ENCODE measurements at regions not wholly inside any gene's neighbourhood (a gene's known extent, or its start where the extent isn't known, plus 50 kb on each side); places are given as distances from the start of the nearest gene placed in this dataset.

GRCh38 chr2:2662847-2663356, 331.8 kb upstream of the MYT1L start (continued):
- TF ChIP-seq ZBTB33 (IDR thresholded peaks at IDR 0.05), result no peak
- no peak for TF ChIP-seq RAD21 (IDR thresholded peaks at IDR 0.05)

- Histone ChIP-seq H3K36me3 (ENCODE audit: control insufficient read depth in 4 of 4, insufficient read depth in 3 of 4, low read depth in 1 of 4, low read length in 3 of 4) (no peaks in the 10 kb centered on the region), H3K4me1 (ENCODE audit: control insufficient read depth in 4 of 4, insufficient read depth in 4 of 4, low read length in 3 of 4) (no peaks in the 10 kb centered on the region), H3K27me3 (ENCODE audit: control insufficient read depth in 4 of 4, insufficient read depth in 4 of 4, low read length in 3 of 4) (peaks cover 0 to 5% (median 2%) of the 10 kb centered on the region in 4 donors), H3K4me3 (ENCODE audit: low read depth in 1 of 3, low read length in 3 of 3) (no peak overlapping the region), H3K9me3 (ENCODE audit: control insufficient read depth in 4 of 4, low read length in 3 of 4) (peaks cover 0 to 3% (median under 1%) of the 10 kb centered on the region in 4 donors), H3K9ac (ENCODE audit: low read depth in 1 of 2, low read length in 2 of 2) (no peak overlapping the region), H3K27ac (ENCODE audit: low read depth in 1 of 2, low read length in 2 of 2) (no peak overlapping the region)
- no peak for TF ChIP-seq NR2F2 (IDR thresholded peaks at IDR 0.05)
- no peak for TF ChIP-seq CTCF (IDR thresholded peaks at IDR 0.05; ENCODE audit: low read depth, low read length, missing input control)
- no peak for TF ChIP-seq YY1 (IDR thresholded peaks at IDR 0.05)
- TF ChIP-seq JUND (IDR thresholded peaks at IDR 0.05), result no peak
- no peak for TF ChIP-seq MAX (IDR thresholded peaks at IDR 0.05)
- TF ChIP-seq ZBTB33 (IDR thresholded peaks at IDR 0.05), result no peak
- no peak for TF ChIP-seq EGR1 (IDR thresholded peaks at IDR 0.05; ENCODE audit: low read depth in 2 of 2)
- TF ChIP-seq TAF1 (conservative IDR thresholded peaks at IDR 0.05), result no peak
- TF ChIP-seq GABPA (IDR thresholded peaks at IDR 0.05 in 1 of 2, conservative IDR thresholded peaks at IDR 0.05 in 1 of 2), result no peak
- no peak for TF ChIP-seq FOXA1 (IDR thresholded peaks at IDR 0.05)
- no peak for TF ChIP-seq ATF3 (IDR thresholded peaks at IDR 0.05)
- no peak for TF ChIP-seq FOXA2 (IDR thresholded peaks at IDR 0.05)
- no peak for DNase-seq (ENCODE audit: low spot score)
- WGBS, result 66% methylated on average over 18 of the region's 18 CpGs
These were observed 331.2 kb upstream of the MYT1L start for GRCh38 chr2:2662037-2662846.

All from liver (tissue), 8 donors.